NCI-H69 (cell line): ENCODE measurements at regions not wholly inside any gene's neighbourhood (a gene's known extent, or its start where the extent isn't known, plus 50 kb on each side); places are given as distances from the start of the nearest gene placed in this dataset.
A peak's percentile ranks its signal among the peaks of the same experiment; 100 is the strongest.
"Not testable (repeated sequence)": the region's sequence is repeated elsewhere in the genome, so short reads cannot be mapped to it uniquely, and the experiment has no call there.

ENCODE experiments used
- DNase-seq: peaks from one replicate; lab custom pipeline; 2025; lab: John Stamatoyannopoulos, UW

DNA sequence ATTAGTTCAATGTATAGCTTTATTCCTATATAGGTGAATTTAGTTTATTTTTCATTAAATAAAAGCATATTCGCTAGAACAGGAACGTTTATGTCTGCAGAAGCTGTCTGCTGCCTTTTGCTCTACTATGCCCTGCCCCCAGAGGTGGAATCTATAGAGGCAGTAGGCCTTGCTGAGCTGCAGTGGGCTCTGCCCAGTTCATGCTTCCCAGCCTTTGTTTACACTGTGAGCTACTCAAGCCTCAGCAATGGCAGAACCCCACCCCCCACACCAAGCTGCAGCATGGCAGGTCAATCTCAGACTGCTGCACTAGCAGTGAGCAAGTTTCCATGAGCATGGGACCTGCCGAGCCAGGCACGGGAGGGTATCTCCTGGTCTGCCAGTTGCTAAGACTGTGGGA is 473.3 kb upstream of the CCNG1 start:
- not testable (repeated sequence) for DNase-seq

DNA sequence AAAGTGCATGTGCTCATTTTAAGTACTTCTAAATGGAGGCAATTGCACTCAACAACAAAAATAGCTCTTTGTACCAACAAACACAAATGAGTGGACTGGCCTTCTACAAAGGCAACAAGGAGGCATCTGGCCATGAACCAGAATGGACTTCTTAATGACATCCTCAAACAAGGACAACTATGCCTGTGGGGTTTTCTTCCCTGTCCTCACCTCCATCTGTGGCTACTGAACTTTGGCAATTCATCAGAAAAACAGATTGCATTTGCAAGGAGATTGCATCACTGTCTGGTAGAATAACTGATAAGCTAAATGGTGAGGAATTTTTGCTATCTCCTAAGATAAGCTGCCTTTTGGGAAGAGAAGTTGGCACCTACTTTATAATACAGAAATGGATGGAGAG is 447.3 kb upstream of the CCNG1 start:
- no peak for DNase-seq

DNA sequence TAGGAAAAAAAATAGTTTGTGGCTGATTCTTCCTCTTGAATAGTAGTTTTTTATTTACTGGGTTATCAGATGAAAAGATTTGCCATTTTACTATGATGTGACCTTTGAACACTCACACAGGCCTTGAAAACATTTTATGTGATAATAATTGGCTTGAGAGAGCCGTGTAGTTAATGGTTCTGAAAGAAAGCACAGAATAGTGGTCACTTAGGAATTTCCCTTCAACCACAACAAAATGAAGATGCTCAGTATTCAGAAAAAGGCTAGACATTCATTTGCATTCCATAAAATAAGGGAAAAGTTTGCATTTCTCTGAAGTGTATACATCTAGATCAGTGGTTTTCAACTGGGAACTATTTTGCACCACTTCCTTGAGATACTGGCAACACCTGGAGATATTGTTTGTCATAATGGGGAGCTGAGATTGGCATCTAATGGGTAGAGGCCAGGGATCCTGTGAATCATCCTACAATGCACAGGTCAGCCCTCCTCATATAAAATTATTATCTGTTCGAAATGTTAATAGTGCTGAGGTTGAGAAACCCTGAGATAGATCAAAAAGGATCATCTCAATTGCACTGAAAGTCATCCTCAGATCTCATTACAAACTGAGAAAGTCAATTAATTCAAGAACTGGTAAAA is 446.4 kb upstream of the CCNG1 start:
- no peak for DNase-seq

DNA sequence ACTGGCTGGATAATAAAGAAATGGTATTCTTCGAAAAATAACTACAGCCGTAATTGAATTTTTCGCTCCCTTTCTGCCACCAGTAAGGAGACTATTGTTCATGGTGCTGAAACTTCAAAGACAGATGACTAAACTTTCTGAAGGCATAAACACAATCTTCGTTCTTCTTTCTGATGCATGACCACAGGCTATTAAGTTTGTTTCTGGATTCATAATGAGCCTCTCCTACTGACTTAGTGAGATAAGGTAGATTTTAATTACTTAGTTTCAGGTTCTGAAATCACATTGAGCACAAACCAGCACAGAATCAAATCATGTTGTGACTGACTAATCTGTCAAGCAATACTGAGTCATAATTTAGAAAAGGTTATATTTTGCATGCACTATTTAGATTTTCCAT is 441.8 kb upstream of the CCNG1 start:
- no peak for DNase-seq

DNA sequence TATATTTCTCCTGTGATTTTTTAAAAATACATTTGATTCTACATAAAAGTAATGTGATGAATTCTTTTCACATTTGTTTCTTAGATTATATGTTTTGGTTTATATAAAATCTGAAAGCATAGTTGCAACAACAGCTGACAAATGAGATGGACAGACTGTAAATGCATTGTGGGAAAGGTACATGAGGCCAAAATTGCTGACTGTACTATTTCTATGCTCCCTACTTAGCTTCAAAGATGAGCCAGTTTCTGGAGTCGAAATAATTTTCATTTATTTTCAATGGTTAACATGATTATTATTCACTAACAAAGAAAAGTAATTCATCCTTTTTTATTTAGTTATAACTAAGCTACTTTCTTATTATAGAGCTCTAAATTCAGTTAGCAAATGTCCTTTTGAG is 441.3 kb upstream of the CCNG1 start:
- DNase-seq: no peak

DNA sequence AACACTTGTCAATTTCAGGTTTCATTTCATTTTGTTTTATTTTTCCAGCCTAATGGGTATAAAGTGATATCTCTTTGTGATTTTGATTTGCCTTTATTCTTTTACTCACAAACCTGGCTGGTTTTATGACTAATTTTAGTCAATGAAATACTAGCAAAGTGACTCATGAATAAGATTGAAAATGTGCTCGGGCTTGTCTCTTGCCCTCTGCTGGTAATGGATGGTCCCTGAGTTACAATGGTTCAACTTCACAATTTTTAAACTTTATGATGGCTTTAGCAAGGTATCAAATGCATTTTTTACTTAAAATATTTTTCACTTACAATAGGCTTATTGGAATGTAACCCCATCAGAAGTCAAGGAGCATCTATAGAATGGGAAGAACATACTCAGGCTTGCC is 431.4 kb upstream of the CCNG1 start:
- DNase-seq: no peak

DNA sequence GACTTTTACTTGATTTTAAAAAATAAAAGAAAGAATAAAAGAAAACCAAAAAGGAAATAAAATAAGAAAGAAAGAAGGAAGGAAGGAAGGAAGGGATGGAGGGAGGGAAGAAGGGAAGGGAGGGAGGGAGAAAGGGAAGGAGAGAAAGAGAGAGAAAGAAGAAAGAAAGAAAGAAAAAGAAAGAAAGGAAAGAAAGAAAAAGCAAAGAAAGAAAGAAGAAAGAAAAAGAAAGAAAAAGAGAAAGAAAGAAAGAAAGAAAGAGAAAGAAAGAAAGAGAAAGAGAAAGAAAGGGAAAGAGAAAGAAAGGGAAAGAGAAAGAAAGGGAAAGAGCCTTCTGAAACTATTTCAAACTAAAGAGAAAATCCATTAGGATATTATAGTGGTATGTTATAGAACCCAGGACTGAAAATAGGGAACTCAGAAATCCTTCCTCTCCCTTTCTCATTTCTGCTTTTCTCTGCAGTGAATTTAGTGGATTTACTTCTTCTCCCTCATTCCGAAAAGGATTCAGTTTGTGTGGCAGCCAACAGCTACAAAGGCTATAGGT is 414.7 kb upstream of the CCNG1 start:
- DNase-seq: no peak

DNA sequence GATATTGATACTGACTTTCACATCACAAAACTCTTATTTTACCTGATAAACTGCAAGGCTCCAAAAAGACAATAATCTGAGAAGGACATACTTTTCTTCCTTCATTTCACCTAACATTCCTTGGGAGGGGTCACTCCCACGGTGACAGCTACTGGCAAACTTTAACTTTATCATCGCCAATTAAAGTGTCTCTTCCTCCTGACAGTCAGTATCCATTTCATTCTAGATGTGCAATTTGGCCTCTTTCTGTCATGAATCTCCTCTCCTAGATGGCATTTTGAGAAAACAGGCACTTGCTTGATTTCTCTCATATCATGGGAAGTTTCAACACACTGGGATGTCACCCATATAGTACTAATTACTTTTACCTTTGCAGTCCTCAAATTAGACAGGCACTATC is 413.5 kb upstream of the CCNG1 start:
- no peak for DNase-seq

DNA sequence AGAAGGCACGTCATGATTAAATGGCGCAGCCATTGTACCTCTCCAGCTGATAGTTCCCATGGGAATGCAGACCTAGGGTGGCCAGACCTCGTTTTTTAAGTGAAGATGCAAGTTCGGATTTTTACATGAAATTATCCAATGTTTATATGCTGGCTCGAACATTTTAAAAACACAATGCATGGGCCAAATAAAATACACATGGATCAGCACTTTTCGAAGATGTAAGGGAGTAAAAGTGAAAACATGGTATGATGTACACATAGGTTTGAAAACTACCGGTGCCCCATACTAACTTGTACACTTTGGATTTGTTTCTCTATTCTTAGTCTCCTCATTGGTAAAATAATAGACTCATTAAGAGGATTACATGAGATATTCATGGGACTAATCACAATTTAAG is 412.5 kb upstream of the CCNG1 start:
- DNase-seq: no peak

DNA sequence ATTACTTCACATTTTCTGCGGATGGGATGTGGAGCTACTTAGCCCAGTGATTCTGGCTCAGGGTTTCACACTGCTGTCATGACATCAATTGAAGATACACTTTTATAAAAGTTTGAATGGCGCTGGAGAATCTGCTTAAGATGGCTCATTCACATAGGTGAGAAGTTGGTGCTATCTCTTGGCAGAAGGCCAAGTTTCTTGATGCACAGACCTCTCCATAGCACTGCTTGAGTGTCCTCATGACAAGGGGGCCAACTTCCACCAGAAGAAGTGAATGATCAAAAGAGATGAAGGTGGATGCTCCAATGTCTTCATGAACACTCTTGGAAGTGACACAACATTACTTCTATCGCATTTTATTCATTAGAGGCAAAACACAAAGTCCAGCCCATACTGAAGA is 403.7 kb upstream of the CCNG1 start:
- DNase-seq: no peak

DNA sequence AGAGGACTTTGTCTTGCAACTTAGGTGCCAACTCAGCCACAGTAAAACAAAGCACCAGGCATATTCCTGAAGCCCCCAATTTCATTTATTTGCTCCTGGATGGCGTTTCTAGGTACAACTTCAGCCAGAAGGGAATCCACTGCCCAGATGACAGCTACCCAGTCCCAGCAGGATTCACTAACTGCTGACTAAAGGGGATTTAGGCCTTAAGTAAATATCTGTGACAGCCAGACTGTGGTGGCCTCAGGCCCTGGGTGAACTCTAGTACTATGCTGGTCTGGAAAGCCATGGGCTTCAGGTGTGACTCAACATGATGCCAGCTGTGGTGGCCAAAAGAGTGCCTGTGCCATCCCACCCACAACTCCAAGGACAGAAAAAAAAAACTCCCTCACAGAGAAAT is 396.1 kb upstream of the CCNG1 start:
- no peak for DNase-seq

DNA sequence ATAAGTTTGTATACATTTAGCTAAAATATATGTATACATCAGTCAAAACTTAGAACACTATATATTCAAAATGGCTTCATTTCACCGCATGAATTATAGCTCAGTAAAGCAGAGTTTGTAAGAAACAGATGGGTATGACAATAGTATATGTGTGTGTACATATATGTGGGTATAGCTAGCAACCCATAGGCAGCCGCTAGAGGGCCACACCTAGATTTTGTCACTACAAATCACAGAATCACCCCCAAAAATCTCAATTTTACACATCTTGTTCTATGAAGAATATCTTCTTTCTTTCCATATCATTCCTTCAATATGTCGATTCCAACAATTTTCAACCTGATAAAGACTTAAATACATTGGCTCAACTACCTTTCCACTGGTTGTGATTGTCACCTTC is 357.8 kb upstream of the CCNG1 start:
- DNase-seq: peak; percentile 13

DNA sequence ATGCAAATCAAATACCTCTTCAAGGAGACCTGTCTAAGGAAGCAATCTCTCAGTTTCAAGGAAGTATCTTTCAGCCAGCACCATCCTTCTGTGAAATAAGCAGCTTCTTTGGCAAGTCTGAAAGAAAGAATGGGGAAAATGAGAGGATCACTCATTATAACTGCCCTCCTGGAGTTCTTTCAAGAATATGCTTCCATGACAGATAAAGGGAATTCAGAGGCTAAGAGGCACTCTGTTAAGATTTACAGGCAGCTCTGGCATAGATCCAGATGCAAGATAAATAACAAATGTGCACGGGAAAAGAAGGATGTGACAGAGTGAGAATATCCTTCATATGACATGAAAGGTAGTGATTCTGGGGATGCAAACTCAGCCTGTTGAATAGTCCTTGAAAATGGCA is 348.2 kb upstream of the CCNG1 start:
- peak; percentile 48 for DNase-seq

DNA sequence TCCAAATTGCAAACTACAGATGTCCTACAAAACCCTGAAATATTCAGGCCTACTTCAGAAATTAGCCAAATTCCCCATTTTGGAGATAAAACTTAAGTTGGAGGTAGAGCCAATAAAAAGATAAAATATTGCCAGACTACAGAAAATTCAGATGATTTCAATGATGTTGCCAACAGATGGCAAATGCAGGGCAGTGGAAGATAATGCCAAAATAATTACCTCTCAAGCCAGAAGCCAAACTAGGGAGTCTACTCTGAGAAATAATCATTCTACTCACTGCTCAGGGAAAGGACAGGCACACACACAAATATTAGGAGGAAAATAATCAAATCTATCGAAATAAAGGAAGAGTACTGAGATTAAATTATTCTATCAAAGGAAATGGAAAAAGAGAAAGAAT is 347.5 kb upstream of the CCNG1 start:
- DNase-seq: no peak

DNA sequence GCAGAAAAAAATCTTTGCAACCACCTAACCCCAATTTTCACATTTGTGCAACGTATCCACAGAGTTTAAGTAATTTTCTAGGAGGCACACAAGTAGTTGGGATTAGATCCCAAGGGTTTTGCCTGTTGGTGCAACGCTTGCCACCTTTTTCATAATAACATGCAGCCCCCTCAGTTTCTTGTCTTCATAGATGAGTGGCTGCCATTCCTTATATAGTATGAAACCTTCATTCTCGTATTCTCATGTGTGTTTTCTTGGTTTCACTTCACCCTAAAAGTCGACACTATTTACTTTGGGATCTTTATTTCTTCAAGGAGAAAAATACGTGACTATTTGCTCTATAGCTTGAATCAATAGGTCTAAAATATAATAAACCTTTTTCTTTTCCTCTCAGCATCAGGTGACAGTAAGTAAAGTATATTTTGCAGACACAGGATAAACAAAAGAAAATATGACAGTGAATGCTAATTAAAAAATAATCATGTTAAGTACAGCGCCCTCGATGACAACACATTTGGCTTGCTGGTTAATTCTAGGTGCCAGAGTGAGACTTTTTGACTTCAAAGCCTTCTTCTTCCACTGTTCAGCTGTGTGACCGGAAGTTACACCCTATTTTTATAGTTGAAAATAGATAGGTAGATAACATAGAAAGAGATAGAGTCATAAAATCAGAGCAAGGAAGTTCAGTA is 342.8 kb upstream of the CCNG1 start:
- DNase-seq: no peak

DNA sequence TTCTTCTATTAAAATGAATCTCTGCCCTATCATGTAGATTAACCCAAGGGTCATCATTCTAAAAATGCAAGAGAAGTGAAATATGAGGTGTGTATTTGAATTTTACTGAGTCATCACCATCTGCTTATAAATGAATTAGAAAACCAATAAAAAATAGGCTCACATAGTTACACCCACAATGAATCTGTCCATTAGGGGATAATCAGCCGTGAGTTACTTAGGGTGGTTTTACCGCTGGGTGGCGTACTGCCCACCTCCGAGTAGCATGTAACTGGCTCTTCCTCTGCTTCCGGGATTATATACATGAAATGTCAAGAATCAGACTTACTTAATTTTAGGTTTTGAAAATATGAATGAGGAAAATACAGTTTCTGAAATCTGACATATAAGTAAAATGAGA is 332.9 kb upstream of the CCNG1 start:
- DNase-seq: peak; percentile 60

DNA sequence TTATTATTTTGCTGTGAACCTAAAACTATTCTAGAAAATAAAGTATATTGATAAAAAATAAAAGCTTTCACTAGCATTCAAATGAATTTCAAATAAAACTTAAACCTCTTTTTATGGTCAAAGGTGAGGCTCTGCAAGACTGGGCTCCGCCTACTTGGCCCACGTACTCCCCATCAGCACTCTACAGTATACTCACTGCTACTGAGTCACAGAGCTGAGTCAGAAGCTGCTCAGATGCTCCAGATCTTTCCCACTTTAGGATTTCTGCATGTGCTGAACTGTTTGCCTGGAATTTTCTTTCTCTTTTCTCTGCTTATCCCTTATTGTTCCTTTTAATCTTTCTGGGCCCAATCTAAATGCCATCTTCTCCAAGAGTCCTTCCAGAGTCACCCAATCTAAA is 331.9 kb upstream of the CCNG1 start:
- no peak for DNase-seq

DNA sequence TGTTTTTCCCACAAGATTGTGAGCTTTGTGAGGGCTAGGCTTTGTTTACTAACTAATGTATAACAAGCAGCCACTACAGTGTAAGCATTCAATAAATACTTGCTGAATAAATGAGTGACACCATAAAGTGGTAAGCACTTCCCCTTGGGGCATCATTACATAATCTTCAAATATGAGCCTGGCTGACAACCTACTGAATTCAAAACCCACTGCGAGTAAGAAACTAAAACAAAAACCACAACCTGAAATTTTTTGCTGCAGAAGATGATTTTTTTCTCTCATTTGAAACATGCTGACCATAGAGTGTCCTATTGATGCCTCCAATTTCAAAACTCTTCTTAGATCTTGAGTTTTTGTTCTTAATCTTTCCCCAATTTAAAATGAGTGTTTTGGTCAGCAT is 331.3 kb upstream of the CCNG1 start:
- DNase-seq: no peak

DNA sequence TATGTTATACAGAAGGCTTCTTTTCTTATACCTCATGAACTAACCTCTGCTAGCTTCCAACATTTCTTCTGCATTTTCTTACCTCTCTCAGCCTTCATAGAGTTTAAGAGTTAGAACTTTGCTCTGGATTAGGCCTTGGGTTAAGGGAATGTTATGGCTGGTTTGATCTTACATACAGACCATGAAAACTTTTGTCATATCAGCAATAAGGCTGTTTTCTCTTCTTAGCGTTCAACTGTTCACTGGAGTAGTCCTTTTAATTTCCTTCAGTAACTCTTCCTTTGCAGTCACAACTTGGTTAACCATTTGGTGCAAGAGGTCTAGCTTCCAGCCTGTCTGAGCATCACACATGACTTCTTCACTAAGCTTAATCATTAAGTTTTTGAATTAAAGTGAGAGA is 329.0 kb upstream of the CCNG1 start:
- no peak for DNase-seq

DNA sequence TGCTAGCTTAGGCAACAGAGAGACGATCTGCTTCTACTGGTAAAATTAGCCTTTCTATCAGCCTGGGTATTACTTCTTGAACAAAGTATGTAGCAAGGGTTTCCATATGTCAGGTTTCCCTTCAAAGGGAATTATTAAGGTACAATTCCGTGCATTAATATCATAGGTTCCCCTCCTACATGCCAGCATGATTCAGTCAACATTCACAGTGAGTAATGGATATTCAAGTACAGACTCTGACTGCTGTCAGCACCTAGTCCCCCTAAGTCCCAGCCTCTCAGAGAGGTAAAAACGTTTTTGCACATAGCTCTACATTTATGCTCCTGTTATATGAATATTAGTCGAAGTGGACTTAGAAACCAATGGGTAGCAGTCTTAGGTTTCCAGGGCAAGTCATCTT is 322.4 kb upstream of the CCNG1 start:
- DNase-seq: no peak

DNA sequence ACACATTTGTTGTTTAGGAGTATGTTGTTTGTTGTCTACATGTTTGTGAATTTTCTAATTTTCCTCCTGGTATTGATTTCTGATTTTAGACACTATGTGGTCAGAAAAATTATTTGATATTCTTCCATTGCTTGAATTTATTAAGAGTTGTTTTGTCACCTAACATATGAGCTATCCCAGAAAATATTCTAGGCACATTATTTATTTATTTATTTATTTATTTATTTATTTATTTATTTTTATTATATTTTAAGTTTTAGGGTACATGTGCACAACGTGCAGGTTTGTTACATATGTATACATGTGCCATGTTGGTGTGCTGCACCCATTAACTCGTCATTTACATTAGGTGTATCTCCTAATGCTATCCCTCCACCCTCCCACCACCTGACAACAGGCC is 320.8 kb upstream of the CCNG1 start:
- DNase-seq: not testable (repeated sequence)

DNA sequence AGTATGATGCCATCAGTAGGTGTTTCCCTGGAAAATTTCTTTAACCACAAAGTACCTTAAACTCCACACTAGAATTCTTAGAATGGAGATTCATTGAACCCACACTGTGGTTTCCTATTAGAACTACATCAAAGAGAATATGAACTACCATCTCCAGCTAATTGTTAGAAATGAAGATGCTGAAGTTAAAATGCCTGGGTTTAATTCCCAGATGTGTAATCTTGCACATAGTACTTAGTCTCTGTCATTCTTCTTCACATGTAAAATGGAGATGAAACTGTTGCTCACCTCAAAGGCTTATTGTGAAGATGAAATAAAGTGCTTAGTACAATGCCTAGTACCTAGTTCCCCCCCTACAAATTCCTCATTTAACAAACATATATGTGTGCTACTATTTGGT is 303.3 kb upstream of the CCNG1 start:
- DNase-seq: no peak

DNA sequence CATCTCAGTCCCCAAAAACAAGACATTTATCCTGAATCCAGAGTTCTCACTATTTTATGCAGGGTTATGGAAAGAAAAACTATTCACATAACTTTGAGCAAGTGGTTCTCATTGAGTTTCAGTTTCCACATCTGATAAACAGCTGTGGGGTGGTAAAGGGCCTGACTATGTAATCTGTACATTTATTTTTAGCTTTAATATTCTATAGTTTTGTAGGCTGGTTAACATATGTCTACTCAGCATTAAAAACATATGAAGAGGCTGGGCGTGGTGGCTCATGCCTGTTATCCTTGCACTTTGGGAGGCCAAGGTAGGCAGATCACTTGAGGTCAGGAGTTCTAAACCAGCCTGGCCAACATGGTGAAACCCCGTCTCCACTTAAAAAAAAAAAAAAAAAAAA is 301.5 kb upstream of the CCNG1 start:
- DNase-seq: no peak

DNA sequence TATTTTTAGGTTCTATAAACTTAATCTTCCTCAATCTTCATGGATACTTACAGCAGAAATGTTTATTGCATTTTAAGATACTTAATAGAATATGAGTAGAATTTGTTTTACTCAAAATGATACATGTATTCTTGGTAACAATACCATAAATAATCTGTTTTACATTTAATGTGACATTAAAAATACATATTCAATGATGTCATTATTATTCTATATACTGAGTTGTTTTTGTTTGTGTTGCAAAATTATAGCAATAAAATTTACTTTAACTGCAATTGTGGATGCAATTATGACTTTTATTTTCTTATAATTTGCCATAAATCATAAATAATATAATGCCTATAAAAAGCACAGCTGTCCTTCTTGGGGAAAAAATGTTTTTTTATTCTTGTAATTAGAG is 275.9 kb upstream of the CCNG1 start:
- DNase-seq: no peak
